ENCODE measurements at regions not wholly inside any gene's neighbourhood (a gene's known extent, or its start where the extent isn't known, plus 50 kb on each side); places are given as distances from the start of the nearest gene placed in this dataset.
"Not testable (repeated sequence)": the region's sequence is repeated elsewhere in the genome, so short reads cannot be mapped to it uniquely, and the experiment has no call there.

DNA sequence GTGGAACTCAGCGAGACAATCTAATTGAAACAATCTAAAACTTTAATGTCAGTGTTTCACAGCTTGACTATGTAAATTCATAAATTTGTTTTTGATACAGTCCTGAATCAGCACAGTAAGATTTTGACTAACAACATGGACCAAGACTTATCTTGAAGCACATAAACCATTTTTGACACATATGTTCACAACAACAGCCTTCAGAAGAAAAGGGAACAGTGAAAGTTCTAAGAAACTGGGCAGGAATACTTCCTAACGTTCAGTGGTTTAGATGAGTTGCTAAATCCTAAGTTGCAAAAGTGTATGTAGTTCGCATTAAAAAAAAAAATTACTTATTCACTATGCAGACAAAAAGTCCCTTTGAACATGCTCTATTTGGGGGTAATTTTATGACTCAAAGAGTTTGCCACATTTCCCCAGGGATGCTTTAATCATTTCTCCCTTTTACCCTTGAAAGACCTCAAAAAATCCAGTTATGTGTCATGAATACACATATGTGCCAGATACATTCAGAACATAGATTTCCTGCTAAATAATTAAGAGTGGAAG lies 120.2 kb downstream of the MRPL39 start:
- TF ChIP-seq, protein P1, sequence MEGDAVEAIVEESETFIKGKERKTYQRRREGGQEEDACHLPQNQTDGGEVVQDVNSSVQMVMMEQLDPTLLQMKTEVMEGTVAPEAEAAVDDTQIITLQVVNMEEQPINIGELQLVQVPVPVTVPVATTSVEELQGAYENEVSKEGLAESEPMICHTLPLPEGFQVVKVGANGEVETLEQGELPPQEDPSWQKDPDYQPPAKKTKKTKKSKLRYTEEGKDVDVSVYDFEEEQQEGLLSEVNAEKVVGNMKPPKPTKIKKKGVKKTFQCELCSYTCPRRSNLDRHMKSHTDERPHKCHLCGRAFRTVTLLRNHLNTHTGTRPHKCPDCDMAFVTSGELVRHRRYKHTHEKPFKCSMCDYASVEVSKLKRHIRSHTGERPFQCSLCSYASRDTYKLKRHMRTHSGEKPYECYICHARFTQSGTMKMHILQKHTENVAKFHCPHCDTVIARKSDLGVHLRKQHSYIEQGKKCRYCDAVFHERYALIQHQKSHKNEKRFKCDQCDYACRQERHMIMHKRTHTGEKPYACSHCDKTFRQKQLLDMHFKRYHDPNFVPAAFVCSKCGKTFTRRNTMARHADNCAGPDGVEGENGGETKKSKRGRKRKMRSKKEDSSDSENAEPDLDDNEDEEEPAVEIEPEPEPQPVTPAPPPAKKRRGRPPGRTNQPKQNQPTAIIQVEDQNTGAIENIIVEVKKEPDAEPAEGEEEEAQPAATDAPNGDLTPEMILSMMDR (IDR thresholded peaks at IDR 0.05; ENCODE audit: unreplicated experiment): no peak
- Mint-ChIP-seq H3K4me1 (ENCODE audit: low read depth, unreplicated experiment) (no peaks in the 10 kb centered on the region), H3K4me3 (ENCODE audit: low read depth, unreplicated experiment) (no peak overlapping the region), H3K27ac (ENCODE audit: unreplicated experiment) (no peak overlapping the region), H3K27me3 (ENCODE audit: unreplicated experiment) (no peaks in the 10 kb centered on the region), H3K36me3 (ENCODE audit: insufficient read depth, unreplicated experiment) (no peaks in the 10 kb centered on the region), H3K9me3 (ENCODE audit: low read depth, unreplicated experiment) (peaks cover 2% of the 10 kb centered on the region)
- no TSS peak for BruUV-seq (replicated peaks)
- intact Hi-C loops (cut with micrococcal nuclease; ENCODE audit: unreplicated experiment): no loop called here
- CTCF ChIA-PET: no interaction called here
- DNase-seq: no peak

DNA sequence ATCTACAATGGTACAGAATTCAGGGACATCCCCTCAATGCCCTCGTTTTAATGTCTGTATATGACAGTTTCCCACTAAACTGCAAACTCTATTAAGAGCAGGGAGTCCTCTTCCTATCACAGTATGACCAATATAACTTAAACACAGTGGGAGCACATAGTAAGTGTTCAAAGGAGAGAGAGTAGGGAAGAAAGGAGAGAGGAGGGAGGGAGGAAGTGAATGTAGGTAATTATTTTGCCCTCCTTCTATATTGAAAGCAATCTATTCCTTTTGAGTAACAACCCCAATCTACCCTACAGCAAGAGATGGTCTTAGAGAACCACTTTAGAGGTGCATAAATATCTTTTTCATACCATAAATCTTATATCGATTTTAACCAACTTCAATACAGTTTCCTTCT lies 121.4 kb downstream of the MRPL39 start:
- no TSS peak for BruUV-seq (replicated peaks)
- H3K9me3 Mint-ChIP-seq (ENCODE audit: low read depth, unreplicated experiment): peaks cover 11% of the 10 kb centered on the region
- intact Hi-C loops (cut with micrococcal nuclease; ENCODE audit: unreplicated experiment): no loop called here
- TF ChIP-seq, protein P1 (IDR thresholded peaks at IDR 0.05; ENCODE audit: unreplicated experiment): no peak
- no peak overlapping the region for H3K27ac Mint-ChIP-seq (ENCODE audit: unreplicated experiment)
- CTCF ChIA-PET: no interaction called here
- DNase-seq: no peak
- H3K4me1 Mint-ChIP-seq (ENCODE audit: low read depth, unreplicated experiment): no peaks in the 10 kb centered on the region
- no peaks in the 10 kb centered on the region for H3K36me3 Mint-ChIP-seq (ENCODE audit: insufficient read depth, unreplicated experiment)
- no peaks in the 10 kb centered on the region for H3K27me3 Mint-ChIP-seq (ENCODE audit: unreplicated experiment)
- no peak overlapping the region for H3K4me3 Mint-ChIP-seq (ENCODE audit: low read depth, unreplicated experiment)

DNA sequence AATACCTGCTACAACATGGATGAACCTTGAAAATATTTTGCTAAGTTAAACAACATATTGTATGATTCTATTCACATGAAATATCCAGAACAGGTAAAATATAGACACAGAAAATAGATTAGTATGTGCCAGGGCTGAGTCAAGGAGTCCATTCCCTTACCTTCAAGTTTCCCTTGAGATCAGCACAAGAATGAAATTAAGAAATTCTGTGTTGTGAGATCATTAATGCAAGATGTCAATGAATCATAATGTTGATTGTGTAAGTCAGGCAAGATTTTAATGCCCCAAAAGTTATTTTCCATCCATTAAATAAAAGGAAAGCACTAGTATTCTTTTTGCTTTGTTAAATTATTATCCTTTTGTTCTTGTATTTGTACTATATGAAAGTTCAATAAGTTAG lies 139.4 kb downstream of the MRPL39 start:
- H3K27ac Mint-ChIP-seq (ENCODE audit: unreplicated experiment): no peak overlapping the region
- BruUV-seq (replicated peaks): no TSS peak
- no peaks in the 10 kb centered on the region for H3K27me3 Mint-ChIP-seq (ENCODE audit: unreplicated experiment)
- no peak overlapping the region for H3K4me3 Mint-ChIP-seq (ENCODE audit: low read depth, unreplicated experiment)
- H3K9me3 Mint-ChIP-seq (ENCODE audit: low read depth, unreplicated experiment): peaks cover 2% of the 10 kb centered on the region
- CTCF ChIA-PET: no interaction called here
- TF ChIP-seq, protein P1 (IDR thresholded peaks at IDR 0.05; ENCODE audit: unreplicated experiment): no peak
- intact Hi-C loops (cut with micrococcal nuclease; ENCODE audit: unreplicated experiment): no loop called here
- no peaks in the 10 kb centered on the region for H3K4me1 Mint-ChIP-seq (ENCODE audit: low read depth, unreplicated experiment)
- H3K36me3 Mint-ChIP-seq (ENCODE audit: insufficient read depth, unreplicated experiment): no peaks in the 10 kb centered on the region
- DNase-seq: no peak

DNA sequence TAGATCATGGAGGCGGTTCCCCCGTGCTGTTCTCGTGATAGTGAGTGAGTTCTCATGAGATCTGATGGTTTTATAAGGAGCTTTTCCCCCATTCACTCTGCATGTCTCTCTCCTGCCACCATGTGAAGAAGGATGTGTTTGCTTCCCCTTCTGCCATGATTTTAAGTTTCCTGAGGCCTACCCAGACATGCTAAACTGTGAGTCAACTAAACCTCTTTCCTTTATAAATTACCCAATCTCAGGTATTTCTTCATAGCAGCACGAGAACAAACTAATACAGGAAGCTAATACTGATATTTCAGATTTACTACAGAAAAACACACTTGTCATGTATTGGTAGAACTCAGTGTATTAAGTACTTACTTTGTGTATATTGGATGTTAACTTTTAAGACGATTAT lies 140.2 kb downstream of the MRPL39 start:
- H3K27ac Mint-ChIP-seq (ENCODE audit: unreplicated experiment); H3K4me1 Mint-ChIP-seq (ENCODE audit: low read depth, unreplicated experiment); H3K4me3 Mint-ChIP-seq (ENCODE audit: low read depth, unreplicated experiment); CTCF ChIA-PET; DNase-seq; intact Hi-C loops (cut with micrococcal nuclease; ENCODE audit: unreplicated experiment); H3K27me3 Mint-ChIP-seq (ENCODE audit: unreplicated experiment); H3K9me3 Mint-ChIP-seq (ENCODE audit: low read depth, unreplicated experiment); BruUV-seq (replicated peaks); H3K36me3 Mint-ChIP-seq (ENCODE audit: insufficient read depth, unreplicated experiment): not testable (repeated sequence)

DNA sequence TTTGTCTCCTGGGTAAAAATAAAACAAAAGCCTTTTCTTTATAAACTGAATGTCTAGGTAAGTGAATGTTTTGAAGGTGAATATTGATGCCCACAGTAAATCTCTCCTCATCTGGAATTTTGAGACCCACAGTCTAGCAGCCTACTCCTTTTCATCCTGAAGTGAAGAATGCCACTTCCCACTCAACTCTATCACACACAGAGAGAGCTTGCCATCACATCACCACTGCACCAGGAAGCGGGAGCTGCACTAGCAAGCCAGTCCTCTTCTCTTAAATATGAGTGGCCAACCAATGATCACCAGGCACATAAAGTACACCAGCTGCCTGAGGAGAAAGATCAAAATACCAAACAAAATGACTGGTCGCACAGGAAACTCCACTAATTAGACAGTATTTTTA lies 140.8 kb downstream of the MRPL39 start:
- no peak overlapping the region for H3K27ac Mint-ChIP-seq (ENCODE audit: unreplicated experiment)
- H3K27me3 Mint-ChIP-seq (ENCODE audit: unreplicated experiment): no peaks in the 10 kb centered on the region
- intact Hi-C loops (cut with micrococcal nuclease; ENCODE audit: unreplicated experiment): no loop called here
- no peak for DNase-seq
- no peaks in the 10 kb centered on the region for H3K4me1 Mint-ChIP-seq (ENCODE audit: low read depth, unreplicated experiment)
- TF ChIP-seq, protein P1 (IDR thresholded peaks at IDR 0.05; ENCODE audit: unreplicated experiment): no peak
- no TSS peak for BruUV-seq (replicated peaks)
- CTCF ChIA-PET: no interaction called here
- H3K4me3 Mint-ChIP-seq (ENCODE audit: low read depth, unreplicated experiment): no peak overlapping the region
- H3K36me3 Mint-ChIP-seq (ENCODE audit: insufficient read depth, unreplicated experiment): no peaks in the 10 kb centered on the region
- peaks cover 2% of the 10 kb centered on the region for H3K9me3 Mint-ChIP-seq (ENCODE audit: low read depth, unreplicated experiment)

Data from Calu3 (cell line).